GM21529 (cell line): ENCODE measurements at regions not wholly inside any gene's neighbourhood (a gene's known extent, or its start where the extent isn't known, plus 50 kb on each side); places are given as distances from the start of the nearest gene placed in this dataset.
"Not testable (repeated sequence)": the region's sequence is repeated elsewhere in the genome, so short reads cannot be mapped to it uniquely, and the experiment has no call there.

Experiments used
- ATAC-seq: cut with Tn5 transposase; IDR thresholded peaks from one replicate; pipeline ENCODE4 v1.9.1; 2021; ENCODE audit not compliant: unreplicated experiment

DNA sequence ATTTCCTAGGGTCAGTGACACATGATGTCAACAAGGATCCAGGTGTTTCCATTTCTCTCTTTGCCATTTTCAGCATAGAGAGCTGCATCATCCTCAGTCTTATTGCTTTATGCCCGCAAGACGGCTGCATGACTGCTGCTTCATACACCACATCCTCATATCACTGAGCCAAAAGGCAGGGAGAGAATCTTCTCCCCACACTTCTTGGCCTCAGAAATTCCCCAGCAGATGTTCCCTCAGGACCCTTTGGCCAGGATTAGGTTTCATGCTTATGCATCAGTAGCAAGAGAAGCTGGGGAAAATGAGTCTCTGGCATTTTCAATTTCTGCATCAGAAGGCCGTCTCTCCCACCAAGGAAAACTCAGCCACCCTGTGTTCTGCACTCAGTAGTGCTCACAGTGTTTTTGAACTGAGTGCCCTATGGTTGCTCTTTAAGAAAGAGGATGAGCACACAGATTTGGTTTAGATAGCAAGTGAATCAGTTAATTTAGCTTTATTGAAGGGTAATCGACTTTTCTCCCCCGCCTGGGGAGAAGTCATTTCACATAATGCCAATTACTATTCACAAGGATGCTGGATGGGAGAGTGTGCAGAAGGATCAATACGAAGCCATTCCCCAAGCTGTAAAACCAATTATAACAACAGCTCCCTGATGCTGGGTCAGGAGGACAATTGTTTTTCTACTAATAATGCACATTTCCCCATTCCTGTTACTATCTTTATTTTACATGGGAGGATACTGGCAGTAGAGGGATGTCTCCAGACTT lies 360.2 kb downstream of the HHIPL2 start:
- no peak for ATAC-seq

DNA sequence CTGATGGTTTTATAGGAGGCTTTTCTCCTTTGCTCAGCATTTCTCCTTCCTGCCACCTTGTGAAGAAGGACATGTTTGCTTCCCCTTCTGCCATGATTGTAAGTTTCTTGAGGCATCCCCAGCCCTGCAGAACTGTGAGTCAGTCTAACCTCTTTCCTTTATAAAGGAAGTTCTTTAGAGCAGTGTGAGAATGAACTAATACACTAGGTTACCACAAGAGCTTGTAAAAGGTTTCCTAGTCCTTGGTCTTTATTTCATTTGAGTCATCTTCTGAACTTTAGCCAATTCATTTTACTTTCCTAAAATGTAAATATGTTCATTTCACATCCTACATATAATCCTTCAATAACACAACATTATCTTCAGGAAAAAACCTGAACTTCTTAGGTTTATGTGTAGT lies 365.3 kb downstream of the HHIPL2 start:
- no peak for ATAC-seq

GRCh38 chr1:222181191-222181590 lies 366.7 kb downstream of the HHIPL2 start:
- no peak for ATAC-seq

DNA sequence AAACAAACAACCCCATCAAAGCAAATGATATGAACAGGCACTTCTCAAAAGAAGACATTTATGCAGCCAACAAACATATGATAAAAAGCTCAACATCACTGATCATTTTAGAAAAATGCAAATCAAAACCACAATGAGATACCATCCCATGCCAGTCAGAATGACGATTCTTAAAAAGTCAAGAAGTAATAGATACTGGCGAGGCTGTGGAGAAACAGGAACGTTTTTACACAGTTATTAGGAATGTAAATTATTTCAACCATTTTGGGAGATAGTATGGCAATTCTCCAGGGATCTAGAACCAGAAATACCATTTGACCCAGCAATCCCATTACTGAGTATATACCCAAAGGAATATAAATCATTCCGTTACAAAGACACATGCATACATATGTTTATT lies 370.4 kb downstream of the HHIPL2 start:
- not testable (repeated sequence) for ATAC-seq

- peak; percentile 70 for ATAC-seq
These were observed 376.9 kb downstream of the HHIPL2 start for GRCh38 chr1:222171005-222171404.

- no peak for ATAC-seq
These were observed 379.3 kb downstream of the HHIPL2 start for GRCh38 chr1:222168621-222169020.

- ATAC-seq: no peak
These were observed 380.0 kb downstream of the HHIPL2 start for GRCh38 chr1:222167896-222168295.

DNA sequence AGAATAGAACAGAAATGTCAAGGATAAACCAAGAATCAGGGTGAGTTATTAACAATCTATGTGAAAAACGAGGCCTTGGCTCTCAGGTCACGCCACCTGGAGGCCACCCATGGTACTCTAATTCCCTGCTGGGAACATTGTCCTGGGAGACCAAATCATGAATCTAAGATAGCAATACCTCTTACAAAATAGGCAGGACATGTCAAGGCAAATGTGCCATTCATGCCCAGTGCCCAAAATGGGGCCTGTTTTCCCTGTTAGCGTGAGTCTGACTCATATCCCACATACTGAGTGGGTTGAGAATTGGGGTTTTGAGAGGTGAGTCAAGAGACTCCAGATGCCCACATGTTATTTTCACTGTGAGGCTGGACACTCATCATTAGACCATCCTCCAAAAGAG lies 380.8 kb downstream of the HHIPL2 start:
- peak; percentile 64 for ATAC-seq

- ATAC-seq: no peak
These were observed 382.3 kb downstream of the HHIPL2 start for GRCh38 chr1:222165629-222166028.

DNA sequence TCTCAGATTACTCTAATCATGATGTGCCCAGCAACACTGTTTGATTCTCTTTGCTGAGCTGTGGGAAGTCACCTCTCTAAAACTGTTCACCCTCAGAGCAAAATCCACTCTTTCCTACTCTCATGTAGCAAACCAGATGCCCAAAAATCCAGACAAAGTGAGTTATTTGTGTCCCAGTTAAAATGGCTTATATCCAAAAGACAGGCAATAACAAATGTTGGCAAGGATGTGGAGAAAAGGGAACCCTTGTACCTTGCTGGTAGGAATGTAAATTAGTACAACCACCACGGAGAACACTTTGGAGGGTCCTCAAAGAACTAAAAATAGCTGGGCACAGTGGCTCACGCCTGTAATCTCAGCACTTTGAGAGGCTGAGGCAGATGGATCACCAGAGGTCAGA lies 384.0 kb downstream of the HHIPL2 start:
- no peak for ATAC-seq

GRCh38 chr1:222161676-222162075 lies 386.2 kb downstream of the HHIPL2 start:
- ATAC-seq: no peak

GRCh38 chr1:222157612-222158011 lies 390.3 kb downstream of the HHIPL2 start:
- ATAC-seq: no peak

GRCh38 chr1:222140206-222140605 lies 398.3 kb upstream of the DUSP10 start:
- no peak for ATAC-seq

DNA sequence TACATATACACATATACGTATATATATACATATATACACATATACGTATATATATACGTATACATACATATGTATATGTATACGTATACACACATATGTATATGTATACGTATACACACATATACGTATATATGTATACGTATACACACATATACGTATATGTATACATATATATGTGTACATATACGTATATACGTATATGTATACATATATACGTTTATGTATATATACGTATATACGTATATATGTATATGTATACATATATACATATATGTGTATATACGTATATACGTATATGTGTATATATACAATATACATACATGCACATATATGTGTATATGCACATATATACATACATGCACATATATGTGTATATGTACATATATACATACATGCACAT lies 396.2 kb upstream of the DUSP10 start:
- no peak for ATAC-seq

GRCh38 chr1:222136869-222137268 lies 395.0 kb upstream of the DUSP10 start:
- ATAC-seq: no peak

- no peak for ATAC-seq
These were observed 387.2 kb upstream of the DUSP10 start for GRCh38 chr1:222129041-222129440.

- ATAC-seq: no peak
These were observed 385.8 kb upstream of the DUSP10 start for GRCh38 chr1:222127526-222128152.

- ATAC-seq: no peak
These were observed 385.2 kb upstream of the DUSP10 start for GRCh38 chr1:222127096-222127495.

DNA sequence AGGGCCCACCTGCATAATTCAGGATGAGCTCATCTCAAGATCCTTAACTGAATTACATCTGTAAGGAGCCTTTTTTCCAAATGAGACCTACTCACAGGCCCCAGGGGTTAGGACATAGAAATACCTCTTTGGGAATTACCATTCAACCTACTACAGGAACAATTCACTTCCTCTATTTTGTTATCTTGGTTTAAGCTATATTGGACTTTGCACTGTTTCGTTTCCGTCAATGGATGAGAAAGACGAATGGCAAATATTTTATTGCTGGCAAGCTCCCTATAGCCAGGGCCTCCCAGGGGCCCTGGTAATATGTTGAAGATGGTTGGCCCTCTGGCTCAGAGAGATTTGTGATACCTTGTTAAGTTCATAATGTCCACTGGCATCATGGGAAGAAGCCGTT lies 384.2 kb upstream of the DUSP10 start:
- no peak for ATAC-seq

DNA sequence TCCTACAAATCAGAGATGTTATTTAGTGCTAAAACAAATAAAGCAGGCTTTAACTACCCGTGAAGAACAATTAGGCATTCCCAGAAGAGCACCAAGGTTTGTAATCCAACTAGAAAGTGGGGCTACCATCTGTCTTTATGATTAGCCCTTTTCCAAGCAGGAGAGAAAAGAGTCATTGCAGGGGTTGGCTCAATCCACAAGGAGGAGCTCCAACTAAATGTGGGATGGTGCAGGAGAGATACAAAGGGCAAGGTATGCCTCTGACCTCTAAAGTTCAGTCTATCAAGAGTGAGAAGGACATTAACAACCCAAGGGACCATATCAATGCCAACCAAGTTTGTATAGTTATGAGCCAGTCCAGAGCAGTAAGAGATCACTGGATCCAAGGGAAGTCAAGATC lies 382.7 kb upstream of the DUSP10 start:
- no peak for ATAC-seq

DNA sequence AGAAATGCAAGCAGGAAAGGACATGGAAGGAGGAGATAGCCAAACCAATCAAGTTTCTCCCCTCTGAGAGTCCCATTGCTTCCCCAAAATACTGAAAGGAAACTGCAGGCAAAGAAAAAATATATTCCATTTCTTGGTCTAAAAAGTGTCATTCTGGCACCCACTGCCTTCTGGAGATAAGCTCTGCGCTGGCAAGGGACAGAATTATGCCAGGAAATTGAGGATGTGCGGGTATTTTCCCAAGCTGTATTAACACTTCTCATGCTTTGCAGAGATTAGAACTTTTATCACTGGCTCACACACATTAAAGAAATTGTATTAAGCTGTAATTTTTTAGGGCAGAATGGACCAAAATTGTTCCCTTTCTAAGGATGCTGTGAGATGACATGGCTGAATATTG lies 381.2 kb upstream of the DUSP10 start:
- ATAC-seq: no peak

DNA sequence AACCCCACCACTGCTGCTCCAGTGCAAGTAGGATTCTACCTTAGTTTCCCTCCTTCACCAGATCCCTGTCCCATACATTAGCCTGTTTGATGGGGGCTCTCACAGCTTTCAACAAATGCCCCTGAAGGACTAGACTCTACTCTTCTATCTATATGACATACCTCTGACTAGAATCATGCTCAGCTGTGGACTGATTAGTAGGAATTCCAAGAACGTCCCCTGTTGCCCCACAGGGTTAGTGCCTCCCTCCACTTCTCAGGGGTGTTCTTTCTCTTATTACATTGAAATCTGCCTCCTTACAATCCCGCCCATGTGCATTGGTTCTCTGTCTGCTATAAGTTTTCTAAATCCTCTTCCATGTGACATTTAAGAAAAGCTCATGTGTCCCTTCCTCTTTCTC lies 375.9 kb upstream of the DUSP10 start:
- ATAC-seq: no peak
